Osteocyte (in vitro differentiated cells): ENCODE measurements at regions not wholly inside any gene's neighbourhood (a gene's known extent, or its start where the extent isn't known, plus 50 kb on each side); places are given as distances from the start of the nearest gene placed in this dataset.

Experiments used
- DNase-seq: peaks from one replicate; pipeline ENCODE4 v3.0.0; 2021; ENCODE audit warnings: mixed read lengths; ENCODE audit not compliant: unreplicated experiment; ENCODE audit errors: extremely low spot score
- H3K27ac Mint-ChIP-seq: one replicate; pipeline ENCODE4 v1.8.0; 2021; ENCODE audit warnings: mild to moderate bottlenecking, mixed read lengths; ENCODE audit not compliant: unreplicated experiment
- H3K27me3 Mint-ChIP-seq: one replicate; pipeline ENCODE4 v1.8.0; 2021; ENCODE audit warnings: mixed read lengths; ENCODE audit not compliant: unreplicated experiment
- H3K36me3 Mint-ChIP-seq: one replicate; pipeline ENCODE4 v1.8.0; 2021; ENCODE audit warnings: mixed read lengths; ENCODE audit not compliant: unreplicated experiment
- H3K4me1 Mint-ChIP-seq: one replicate; pipeline ENCODE4 v1.8.0; 2021; ENCODE audit warnings: mixed read lengths; ENCODE audit not compliant: unreplicated experiment
- H3K4me3 Mint-ChIP-seq: one replicate; pipeline ENCODE4 v1.8.0; 2021; ENCODE audit warnings: mild to moderate bottlenecking, moderate library complexity, mixed read lengths; ENCODE audit not compliant: unreplicated experiment
- H3K9me3 Mint-ChIP-seq: one replicate; pipeline ENCODE4 v1.8.0; 2021; ENCODE audit warnings: mixed read lengths; ENCODE audit not compliant: unreplicated experiment
- TF ChIP-seq, protein P1 (sequence below): fragments of 200-600 bp; sonication (generic); IDR thresholded peaks from 2 replicates; pipeline ENCODE4 v1.5.0; 2021; ENCODE audit warnings: antibody characterized with exemption, mild to moderate bottlenecking, moderate library complexity

- TF ChIP-seq, protein P1, sequence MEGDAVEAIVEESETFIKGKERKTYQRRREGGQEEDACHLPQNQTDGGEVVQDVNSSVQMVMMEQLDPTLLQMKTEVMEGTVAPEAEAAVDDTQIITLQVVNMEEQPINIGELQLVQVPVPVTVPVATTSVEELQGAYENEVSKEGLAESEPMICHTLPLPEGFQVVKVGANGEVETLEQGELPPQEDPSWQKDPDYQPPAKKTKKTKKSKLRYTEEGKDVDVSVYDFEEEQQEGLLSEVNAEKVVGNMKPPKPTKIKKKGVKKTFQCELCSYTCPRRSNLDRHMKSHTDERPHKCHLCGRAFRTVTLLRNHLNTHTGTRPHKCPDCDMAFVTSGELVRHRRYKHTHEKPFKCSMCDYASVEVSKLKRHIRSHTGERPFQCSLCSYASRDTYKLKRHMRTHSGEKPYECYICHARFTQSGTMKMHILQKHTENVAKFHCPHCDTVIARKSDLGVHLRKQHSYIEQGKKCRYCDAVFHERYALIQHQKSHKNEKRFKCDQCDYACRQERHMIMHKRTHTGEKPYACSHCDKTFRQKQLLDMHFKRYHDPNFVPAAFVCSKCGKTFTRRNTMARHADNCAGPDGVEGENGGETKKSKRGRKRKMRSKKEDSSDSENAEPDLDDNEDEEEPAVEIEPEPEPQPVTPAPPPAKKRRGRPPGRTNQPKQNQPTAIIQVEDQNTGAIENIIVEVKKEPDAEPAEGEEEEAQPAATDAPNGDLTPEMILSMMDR, result no peak
- no peaks in the 10 kb centered on the region for H3K27me3 Mint-ChIP-seq
- no peak overlapping the region for H3K4me3 Mint-ChIP-seq
- H3K36me3 Mint-ChIP-seq, result no peaks in the 10 kb centered on the region
- H3K27ac Mint-ChIP-seq, result no peak overlapping the region
- DNase-seq, result no peak
- peaks cover 8% of the 10 kb centered on the region for H3K9me3 Mint-ChIP-seq
- no peaks in the 10 kb centered on the region for H3K4me1 Mint-ChIP-seq
Observed at GRCh38 chr13:69566104-69566716, 541.4 kb upstream of the ATXN8OS start.

- H3K4me3 Mint-ChIP-seq, result no peak overlapping the region
- H3K27me3 Mint-ChIP-seq, result no peaks in the 10 kb centered on the region
- no peaks in the 10 kb centered on the region for H3K36me3 Mint-ChIP-seq
- H3K27ac Mint-ChIP-seq, result no peak overlapping the region
- DNase-seq, result no peak
- TF ChIP-seq, protein P1, result peak; percentile 36
- H3K4me1 Mint-ChIP-seq, result no peaks in the 10 kb centered on the region
- peaks cover 8% of the 10 kb centered on the region for H3K9me3 Mint-ChIP-seq
Observed at GRCh38 chr13:69565334-69565733, 542.3 kb upstream of the ATXN8OS start.

DNA sequence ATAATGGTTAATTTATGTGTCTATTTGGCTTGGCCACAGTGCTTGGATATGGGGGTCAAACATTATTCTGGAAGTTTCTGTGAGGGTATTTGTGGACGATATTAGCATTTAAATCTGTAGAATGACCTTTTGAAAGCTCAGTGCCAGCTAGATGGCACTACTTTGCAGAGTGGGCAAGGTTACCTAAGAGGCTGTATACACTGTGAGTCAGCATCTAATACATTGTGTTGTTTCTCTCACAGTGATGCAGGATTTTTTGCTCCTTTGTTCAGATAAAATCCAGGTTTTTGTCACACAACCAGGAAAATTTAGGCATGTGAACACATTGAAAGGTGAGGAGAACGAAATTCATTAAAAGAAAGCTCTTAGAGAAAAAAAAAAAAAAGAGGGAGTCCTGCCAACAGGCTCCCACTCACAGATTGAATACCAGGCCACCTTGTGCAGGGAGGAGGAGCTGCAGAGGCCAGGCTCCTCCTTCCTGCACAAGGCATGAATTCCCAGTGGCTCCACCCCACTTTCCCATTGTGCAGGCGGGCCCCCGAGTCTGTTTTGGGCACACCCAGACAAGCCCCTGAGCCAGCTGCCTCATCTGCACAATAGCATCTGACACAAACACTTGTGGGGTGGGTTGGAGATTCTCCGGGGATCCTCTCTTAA lies 551.0 kb upstream of the ATXN8OS start:
- Mint-ChIP-seq H3K36me3 (no peaks in the 10 kb centered on the region), H3K27me3 (peaks cover 3% of the 10 kb centered on the region), H3K4me1 (no peaks in the 10 kb centered on the region), H3K9me3 (no peaks in the 10 kb centered on the region), H3K27ac (no peak overlapping the region), H3K4me3 (no peak overlapping the region)
- TF ChIP-seq, protein P1, result no peak
- no peak for DNase-seq

- peaks cover 3% of the 10 kb centered on the region for H3K27me3 Mint-ChIP-seq
- no peak overlapping the region for H3K27ac Mint-ChIP-seq
- TF ChIP-seq, protein P1, result no peak
- no peaks in the 10 kb centered on the region for H3K4me1 Mint-ChIP-seq
- no peaks in the 10 kb centered on the region for H3K36me3 Mint-ChIP-seq
- no peak overlapping the region for H3K4me3 Mint-ChIP-seq
- no peaks in the 10 kb centered on the region for H3K9me3 Mint-ChIP-seq
- no peak for DNase-seq
Observed at GRCh38 chr13:69553976-69554375, 553.6 kb upstream of the ATXN8OS start.

GRCh38 chr13:69551193-69551592 lies 556.4 kb upstream of the ATXN8OS start:
- Mint-ChIP-seq H3K4me3 (no peak overlapping the region), H3K9me3 (no peaks in the 10 kb centered on the region), H3K4me1 (no peaks in the 10 kb centered on the region), H3K36me3 (no peaks in the 10 kb centered on the region), H3K27ac (no peak overlapping the region), H3K27me3 (peaks cover 3% of the 10 kb centered on the region)
- no peak for DNase-seq
- TF ChIP-seq, protein P1, result no peak
